PFSK-1 (cell line): ENCODE measurements at regions not wholly inside any gene's neighbourhood (a gene's known extent, or its start where the extent isn't known, plus 50 kb on each side); places are given as distances from the start of the nearest gene placed in this dataset.

Experiments used
- FOXP2 ChIP-seq: optimal IDR thresholded peaks from 2 replicates; pipeline ENCODE3; 2011; ENCODE audit warnings: borderline replicate concordance, control low read depth, inconsistent platforms; ENCODE audit not compliant: insufficient read depth; ENCODE audit errors: extremely low read length, extremely low read depth
- POLR2AphosphoS5 ChIP-seq: IDR thresholded peaks from 2 replicates; pipeline ENCODE4 v1.6.1; 2012; ENCODE audit warnings: low read depth, mild to moderate bottlenecking, control low read depth, low read length, moderate library complexity
- REST ChIP-seq, 2 experiments: IDR thresholded peaks; 2 replicates each; pipeline versions ENCODE4 v1.6.1 to v1.8.0; 2011 to 2012; ENCODE audit warnings: low read depth in 2 of 2, low read length in 2 of 2, control low read depth in 1 of 2, inconsistent platforms in 1 of 2, mild to moderate bottlenecking in 1 of 2, moderate library complexity in 1 of 2; ENCODE audit not compliant: insufficient read depth in 1 of 2
- SIN3A ChIP-seq: IDR thresholded peaks from 2 replicates; pipeline ENCODE4 v1.6.1; 2012; ENCODE audit warnings: mild to moderate bottlenecking, low read length, moderate library complexity, borderline replicate concordance; ENCODE audit not compliant: insufficient read depth
- TAF1 ChIP-seq: IDR thresholded peaks from 2 replicates; pipeline ENCODE4 v1.6.1; 2012; ENCODE audit warnings: low read length, control low read depth, borderline replicate concordance; ENCODE audit not compliant: insufficient read depth

- TF ChIP-seq SIN3A (no peak), POLR2AphosphoS5 (no peak), REST (IDR thresholded peaks at IDR 0.05; ENCODE audit: insufficient read depth in 1 of 2, low read depth in 2 of 2, low read length in 2 of 2) (no peak), TAF1 (no peak), FOXP2 (no peak)
Measured at GRCh38 chr5:31048282-31049270, 144.9 kb upstream of the CDH6 start.
